CD4-positive, alpha-beta T cell (primary cell): ENCODE measurements at regions not wholly inside any gene's neighbourhood (a gene's known extent, or its start where the extent isn't known, plus 50 kb on each side); places are given as distances from the start of the nearest gene placed in this dataset.

Experiments used
- ATAC-seq: fragments of 200-7000 bp; cut with Tn5 transposase; one replicate; pipeline ENCODE4 v1.10.0; 2022; ENCODE audit warnings: mild to moderate bottlenecking; ENCODE audit not compliant: poor library complexity
- CTCF ChIA-PET: fragments of 350-600 bp; sonication (Branson Sonifier 250); formaldehyde crosslinking; loops from one replicate; lab custom pipeline; 2021; ENCODE audit warnings: antibody characterized with exemption, inconsistent platforms; lab: Charles Lee
- POLR2A ChIA-PET: fragments of 350-600 bp; sonication (Branson Sonifier 250); formaldehyde crosslinking; loops from one replicate; lab custom pipeline; 2021; ENCODE audit warnings: antibody characterized with exemption, inconsistent platforms; lab: Charles Lee
- DNase-seq, 14 experiments: peaks; one replicate each; pipeline ENCODE4 v3.0.0-alpha.2; 2013 to 2020; ENCODE audit warnings: mixed read lengths in 2 of 14
- H3K27ac ChIP-seq, 2 donors: one replicate each; pipeline versions ENCODE4 v1.5.1 to v1.7.0; 2013; ENCODE audit warnings: low read length in 2 of 2, low read depth in 1 of 2, mild to moderate bottlenecking in 1 of 2
- H3K27me3 ChIP-seq, 2 experiments: 1 replicate in 1 of 2; 2 replicates in 1 of 2; pipeline versions ENCODE4 v1.6.1 to v1.7.0; 2013; ENCODE audit warnings: low read length in 2 of 2, control low read depth in 1 of 2, mild to moderate bottlenecking in 1 of 2, moderate library complexity in 1 of 2; ENCODE audit not compliant: insufficient read depth in 2 of 2, control insufficient read depth in 1 of 2
- H3K36me3 ChIP-seq: one replicate; pipeline ENCODE4 v1.6.1; 2013; ENCODE audit warnings: low read length, control low read depth; ENCODE audit not compliant: insufficient read depth
- H3K4me1 ChIP-seq: one replicate; pipeline ENCODE4 v1.6.1; 2013; ENCODE audit warnings: low read length, control low read depth; ENCODE audit not compliant: insufficient read depth
- H3K4me3 ChIP-seq: one replicate; pipeline ENCODE4 v1.5.1; 2013; ENCODE audit warnings: mild to moderate bottlenecking, low read length, moderate library complexity
- H3K9me3 ChIP-seq, 2 experiments: 1 replicate in 1 of 2; 2 replicates in 1 of 2; pipeline versions ENCODE4 v1.6.1 to v1.7.0; 2013; ENCODE audit warnings: low read length in 2 of 2, mild to moderate bottlenecking in 2 of 2, control low read depth in 1 of 2, moderate library complexity in 1 of 2; ENCODE audit not compliant: control insufficient read depth in 1 of 2, insufficient read depth in 1 of 2
- H3K27ac Mint-ChIP-seq: one replicate; pipeline ENCODE4 v1.8.0; 2020; ENCODE audit warnings: mixed read lengths
- H3K27me3 Mint-ChIP-seq: one replicate; pipeline ENCODE4 v1.8.0; 2021; ENCODE audit warnings: mixed read lengths
- H3K36me3 Mint-ChIP-seq: one replicate; pipeline ENCODE4 v1.8.0; 2021; ENCODE audit warnings: low read depth, mixed read lengths
- H3K4me1 Mint-ChIP-seq: one replicate; pipeline ENCODE4 v1.8.0; 2021; ENCODE audit warnings: low read depth, mixed read lengths
- H3K4me3 Mint-ChIP-seq: one replicate; pipeline ENCODE4 v1.8.0; 2020; ENCODE audit warnings: mild to moderate bottlenecking, mixed read lengths
- H3K9me3 Mint-ChIP-seq: one replicate; pipeline ENCODE4 v1.8.0; 2020; ENCODE audit warnings: mixed read lengths
- intact Hi-C, 2 experiments: fragments of 100-400 bp; cut with DNase I in 1 of 2; cut with micrococcal nuclease in 1 of 2; formaldehyde crosslinking; loops; one replicate each; pipeline versions ENCODE4 v1.15.1 to v1.9.0; 2023 to 2025; cut with DNase I, micrococcal nuclease
- TF ChIP-seq, protein P1 (sequence below): fragments of 200-600 bp; IDR thresholded peaks from one replicate; pipeline ENCODE4 v1.8.0; 2022; ENCODE audit warnings: antibody characterized with exemption, mild to moderate bottlenecking

DNA sequence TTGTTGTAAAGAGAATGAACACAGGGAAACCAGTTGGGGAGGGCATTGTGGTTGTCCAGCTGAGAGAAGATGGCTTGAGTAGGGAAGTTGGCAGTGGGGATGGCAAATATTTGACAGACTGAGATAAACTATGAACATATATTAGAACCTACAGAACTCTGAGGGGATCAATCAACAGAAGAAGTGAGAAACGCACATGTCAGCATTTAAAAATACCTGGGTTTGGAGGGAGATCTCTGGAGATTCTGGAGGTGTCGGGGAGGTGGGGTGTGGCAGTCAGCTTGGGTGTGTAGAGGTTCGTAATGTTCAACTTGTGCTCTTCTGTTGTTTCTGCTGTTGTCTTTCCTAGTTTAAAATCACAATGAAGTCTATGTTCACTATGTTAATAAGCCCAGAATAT, 517.8 kb downstream of the AACS start:
- ATAC-seq, result no peak
- intact Hi-C loops, result no loop called here
- Histone ChIP-seq H3K4me3 (no peak overlapping the region), H3K4me1 (no peaks in the 10 kb centered on the region), H3K27ac (no peak overlapping the region), H3K36me3 (no peaks in the 10 kb centered on the region), H3K27me3 (no peaks in the 10 kb centered on the region), H3K9me3 (peaks cover 3 to 9% of the 10 kb centered on the region in 2 experiments)
- Mint-ChIP-seq H3K4me1 (no peaks in the 10 kb centered on the region), H3K4me3 (no peak overlapping the region), H3K36me3 (no peaks in the 10 kb centered on the region), H3K9me3 (peaks cover 16% of the 10 kb centered on the region), H3K27me3 (peaks cover 4% of the 10 kb centered on the region), H3K27ac (no peak overlapping the region)
- no peak for DNase-seq
- ChIA-PET POLR2A (no interaction called here), CTCF (no interaction called here)
- TF ChIP-seq, protein P1, sequence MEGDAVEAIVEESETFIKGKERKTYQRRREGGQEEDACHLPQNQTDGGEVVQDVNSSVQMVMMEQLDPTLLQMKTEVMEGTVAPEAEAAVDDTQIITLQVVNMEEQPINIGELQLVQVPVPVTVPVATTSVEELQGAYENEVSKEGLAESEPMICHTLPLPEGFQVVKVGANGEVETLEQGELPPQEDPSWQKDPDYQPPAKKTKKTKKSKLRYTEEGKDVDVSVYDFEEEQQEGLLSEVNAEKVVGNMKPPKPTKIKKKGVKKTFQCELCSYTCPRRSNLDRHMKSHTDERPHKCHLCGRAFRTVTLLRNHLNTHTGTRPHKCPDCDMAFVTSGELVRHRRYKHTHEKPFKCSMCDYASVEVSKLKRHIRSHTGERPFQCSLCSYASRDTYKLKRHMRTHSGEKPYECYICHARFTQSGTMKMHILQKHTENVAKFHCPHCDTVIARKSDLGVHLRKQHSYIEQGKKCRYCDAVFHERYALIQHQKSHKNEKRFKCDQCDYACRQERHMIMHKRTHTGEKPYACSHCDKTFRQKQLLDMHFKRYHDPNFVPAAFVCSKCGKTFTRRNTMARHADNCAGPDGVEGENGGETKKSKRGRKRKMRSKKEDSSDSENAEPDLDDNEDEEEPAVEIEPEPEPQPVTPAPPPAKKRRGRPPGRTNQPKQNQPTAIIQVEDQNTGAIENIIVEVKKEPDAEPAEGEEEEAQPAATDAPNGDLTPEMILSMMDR, result no peak

DNA sequence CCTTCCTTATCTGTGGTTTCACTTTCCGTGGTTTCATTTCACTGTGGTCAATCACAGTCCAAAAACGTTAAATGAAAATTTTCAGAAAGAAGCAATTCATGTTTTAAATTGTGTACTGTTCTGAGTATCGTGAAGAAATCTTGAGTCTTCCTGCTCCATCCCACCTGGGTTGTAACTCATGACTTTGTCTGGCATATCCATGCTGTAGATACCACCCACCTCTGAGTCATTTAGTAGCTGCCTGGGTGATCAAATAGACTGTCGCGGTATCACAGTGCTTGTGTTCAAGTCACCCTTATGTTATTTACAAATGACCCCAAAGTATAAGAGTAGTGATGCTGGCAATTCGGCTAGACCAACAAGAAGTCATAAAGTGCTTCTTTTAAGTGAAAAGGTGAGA, 521.2 kb downstream of the AACS start:
- Mint-ChIP-seq H3K4me1 (no peaks in the 10 kb centered on the region), H3K27ac (no peak overlapping the region), H3K4me3 (no peak overlapping the region), H3K9me3 (peaks cover 3% of the 10 kb centered on the region), H3K36me3 (no peaks in the 10 kb centered on the region), H3K27me3 (peaks cover 4% of the 10 kb centered on the region)
- Histone ChIP-seq H3K9me3 (no peaks in the 10 kb centered on the region), H3K27ac (no peak overlapping the region), H3K4me1 (no peaks in the 10 kb centered on the region), H3K4me3 (no peak overlapping the region), H3K27me3 (no peaks in the 10 kb centered on the region), H3K36me3 (no peaks in the 10 kb centered on the region)
- ATAC-seq (no peak), DNase-seq (no peak)
- intact Hi-C loops, result no loop called here
- TF ChIP-seq, protein P1, result no peak
- CTCF ChIA-PET, result no interaction called here
- POLR2A ChIA-PET, result no interaction called here

DNA sequence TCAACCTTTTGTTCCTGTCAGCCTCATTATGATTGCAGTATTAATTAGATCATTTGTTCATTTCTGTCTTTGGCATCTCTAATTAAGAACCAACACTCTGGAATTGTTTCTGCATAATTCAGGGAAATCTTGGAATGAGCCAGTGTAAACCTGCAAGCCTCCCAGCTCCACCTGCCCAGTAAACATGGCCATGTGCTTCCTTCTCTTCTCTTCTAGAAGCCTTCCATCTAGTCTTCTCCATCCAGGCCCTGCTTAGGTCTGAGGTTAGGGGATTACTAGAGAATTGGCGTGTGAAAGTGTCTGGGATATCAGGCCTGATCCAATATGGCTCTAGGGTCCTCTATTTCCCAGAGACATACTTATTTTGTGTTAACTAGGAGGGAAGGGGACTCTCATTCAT, 528.0 kb downstream of the AACS start:
- Mint-ChIP-seq H3K27ac (no peak overlapping the region), H3K27me3 (no peaks in the 10 kb centered on the region), H3K4me3 (no peak overlapping the region), H3K4me1 (no peaks in the 10 kb centered on the region), H3K9me3 (peaks cover 2% of the 10 kb centered on the region), H3K36me3 (no peaks in the 10 kb centered on the region)
- intact Hi-C loops, result no loop called here
- ATAC-seq (no peak), DNase-seq (no peak)
- TF ChIP-seq, protein P1, result no peak
- no peaks in the 10 kb centered on the region for H3K4me1 ChIP-seq
- H3K27ac ChIP-seq, result no peak overlapping the region
- H3K27me3 ChIP-seq, result no peaks in the 10 kb centered on the region
- H3K4me3 ChIP-seq, result no peak overlapping the region
- CTCF ChIA-PET, result no interaction called here
- no peaks in the 10 kb centered on the region for H3K9me3 ChIP-seq
- POLR2A ChIA-PET, result no interaction called here
- H3K36me3 ChIP-seq, result no peaks in the 10 kb centered on the region
